K562 (cell line): ENCODE measurements at regions not wholly inside any gene's neighbourhood (a gene's known extent, or its start where the extent isn't known, plus 50 kb on each side); places are given as distances from the start of the nearest gene placed in this dataset.

Experiments
- ATAC-seq: fragments of 200-7000 bp; cut with Tn5 transposase; 3 replicates; pipeline ENCODE4 v1.9.1; 2020; ENCODE audit warnings: moderate library complexity
- BruUV-seq: library from RNA; stranded (reverse); fragments of 400-500 nt; replicated peaks from 2 replicates; lab custom pipeline; 2021; lab: Mats Ljungman, UMichigan
- CTCF ChIA-PET: fragments of 300-600 bp; formaldehyde crosslinking; extraction: SDS; loops from one replicate; lab custom pipeline; 2021; ENCODE audit warnings: low intra/inter-chr PET ratio; lab: Yijun Ruan, JAX
- POLR2A ChIA-PET: fragments of 300-600, 350-650 bp; sonication (Branson Sonifier 250); formaldehyde crosslinking; extraction: SDS; loops from one replicate; lab custom pipeline; 2021; ENCODE audit warnings: antibody characterized with exemption, inconsistent platforms; lab: Yijun Ruan, JAX
- DNase-seq, 4 experiments: peaks; one replicate each; pipeline versions ENCODE4 v3.0.0 to v3.0.0-alpha.2; 2011 to 2018; ENCODE audit warnings: low spot score in 3 of 4, mixed read lengths in 3 of 4; ENCODE audit errors: extremely low read depth in 1 of 4
- FAIRE-seq: peaks from 2 replicates; lab custom pipeline; 2011; peaks lifted over from hg19 to GRCh38; lab: Jason Lieb, UNC
- H2AFZ ChIP-seq: 2 replicates; pipeline ENCODE4 v1.6.0; 2011; ENCODE audit warnings: low read depth, low read length, control low read depth, inconsistent platforms
- H3K27ac ChIP-seq: fragments of 200-600 bp; 3 replicates; pipeline ENCODE4 v1.8.0; 2011; ENCODE audit warnings: low read depth, mild to moderate bottlenecking, control low read depth, inconsistent platforms, low read length, moderate library complexity, mixed read lengths; ENCODE audit errors: extremely low read depth
- H3K27me3 ChIP-seq, 2 experiments: fragments of 300-600 bp in 1 of 2; 2 replicates in 1 of 2; 3 replicates in 1 of 2; pipeline versions ENCODE4 v1.6.0 to v1.8.0; 2011; ENCODE audit warnings: inconsistent platforms in 2 of 2, low read length in 2 of 2, mild to moderate bottlenecking in 1 of 2, mixed read lengths in 1 of 2, moderate library complexity in 1 of 2; ENCODE audit not compliant: control insufficient read depth in 2 of 2, insufficient read depth in 2 of 2
- H3K36me3 ChIP-seq: fragments of 300-600 bp; 3 replicates; pipeline ENCODE4 v1.8.0; 2011; ENCODE audit warnings: mild to moderate bottlenecking, low read length, inconsistent platforms; ENCODE audit not compliant: control insufficient read depth, insufficient read depth
- H3K4me1 ChIP-seq, 2 experiments: fragments of 200-600 bp in 1 of 2; replicated peaks in 1 of 2; 2 replicates in 1 of 2; 3 replicates in 1 of 2; pipeline versions ENCODE4 v1.5.1 to v1.8.0; 2011; ENCODE audit warnings: inconsistent platforms in 2 of 2, low read length in 2 of 2, mild to moderate bottlenecking in 1 of 2, mixed read lengths in 1 of 2, moderate library complexity in 1 of 2; ENCODE audit not compliant: control insufficient read depth in 2 of 2, insufficient read depth in 2 of 2
- H3K4me2 ChIP-seq: 2 replicates; pipeline ENCODE4 v1.6.1; 2011; ENCODE audit warnings: low read length, control low read depth, inconsistent platforms, mixed read lengths; ENCODE audit not compliant: insufficient read depth
- H3K4me3 ChIP-seq: fragments of 200-600 bp; sonication (generic), shearing (Covaris generic); 2 replicates; pipeline ENCODE4 v1.5.1; 2016; ENCODE audit warnings: control low read depth, inconsistent platforms
- H3K79me2 ChIP-seq: fragments of 200-600 bp; 3 replicates; pipeline ENCODE4 v1.8.0; 2011; ENCODE audit warnings: low read length, inconsistent platforms; ENCODE audit not compliant: control insufficient read depth, insufficient read depth
- H3K9ac ChIP-seq, 2 experiments: 2 replicates each; pipeline versions ENCODE4 v1.6.0 to v1.6.1; 2011; ENCODE audit warnings: low read depth in 2 of 2, low read length in 2 of 2, control low read depth in 1 of 2, inconsistent platforms in 1 of 2, mild to moderate bottlenecking in 1 of 2, mixed read lengths in 1 of 2; ENCODE audit not compliant: insufficient read depth in 1 of 2
- H3K9me1 ChIP-seq: one replicate; pipeline ENCODE4 v1.6.0; 2011; ENCODE audit warnings: inconsistent platforms, mild to moderate bottlenecking, low read length, moderate library complexity; ENCODE audit not compliant: control insufficient read depth, insufficient read depth
- H3K9me3 ChIP-seq: replicated peaks from 2 replicates; pipeline ENCODE4 v1.5.1; 2011; ENCODE audit warnings: low read depth, low read length, inconsistent platforms; ENCODE audit not compliant: control insufficient read depth, insufficient read depth
- H4K20me1 ChIP-seq: replicated peaks from 2 replicates; pipeline ENCODE4 v1.6.1; 2011; ENCODE audit warnings: low read length, inconsistent platforms, mixed read lengths; ENCODE audit not compliant: control insufficient read depth, insufficient read depth
- CREB3L1 ChIP-seq: fragments of 450-650 bp; IDR thresholded peaks from 2 replicates; pipeline ENCODE4 v1.6.1; 2014; ENCODE audit warnings: low read depth, mild to moderate bottlenecking, moderate library complexity, borderline replicate concordance
- ELK3 ChIP-seq: fragments of 450-650 bp; formaldehyde crosslinking; IDR thresholded peaks from 2 replicates; pipeline ENCODE4 v1.4.0; 2020; ENCODE audit warnings: mild to moderate bottlenecking
- FOXM1 ChIP-seq, 2 experiments: fragments of 450-650 bp in 1 of 2; sonication (generic) in 1 of 2; formaldehyde crosslinking in 1 of 2; IDR thresholded peaks; 2 replicates each; pipeline versions ENCODE4 v1.6.1 to v1.9.0; 2017 to 2022; ENCODE audit warnings: low read depth in 2 of 2, mild to moderate bottlenecking in 2 of 2, missing genetic modification reagents in 1 of 2, moderate library complexity in 1 of 2
- HMG20A ChIP-seq: fragments of 450-650 bp; formaldehyde crosslinking; conservative IDR thresholded peaks from 2 replicates; pipeline ENCODE4 v1.4.0; 2020; ENCODE audit warnings: mild to moderate bottlenecking, mixed read lengths
- KDM2B ChIP-seq: fragments of 250-450 bp; sonication (Bioruptor Pico); IDR thresholded peaks from 2 replicates; pipeline ENCODE4 v1.8.0; 2021; ENCODE audit warnings: mild to moderate bottlenecking, moderate library complexity
- MAFF ChIP-seq: IDR thresholded peaks from 2 replicates; pipeline ENCODE4 v1.6.1; 2012; ENCODE audit warnings: low read length, improper control_type of control experiment
- NR2C2 ChIP-seq, 2 experiments: fragments of 200-800 bp in 1 of 2; sonication (Bioruptor generic) in 1 of 2; sonication (generic) in 1 of 2; formaldehyde crosslinking in 1 of 2; IDR thresholded peaks; 2 replicates each; pipeline versions ENCODE4 v1.6.1 to v1.8.0; 2016 to 2022; ENCODE audit warnings: mild to moderate bottlenecking in 1 of 2, missing compliant biosample characterization in 1 of 2, missing genetic modification characterization in 1 of 2, missing genetic modification reagents in 1 of 2
- SMARCA5 ChIP-seq: fragments of 450-650 bp; IDR thresholded peaks from 2 replicates; pipeline ENCODE4 v1.6.1; 2016
- STAT5B ChIP-seq: fragments of 250-450 bp; sonication (Bioruptor Pico); IDR thresholded peaks from 2 replicates; pipeline ENCODE4 v1.8.0; 2021; ENCODE audit warnings: mild to moderate bottlenecking, inconsistent platforms
- VEZF1 ChIP-seq: fragments of 200-800 bp; sonication (Bioruptor generic); IDR thresholded peaks from 2 replicates; pipeline ENCODE4 v1.6.1; 2017; ENCODE audit warnings: missing genetic modification characterization, missing compliant biosample characterization
- ZBTB8A ChIP-seq: fragments of 450-650 bp; IDR thresholded peaks from 2 replicates; pipeline ENCODE4 v1.6.1; 2018; ENCODE audit warnings: mild to moderate bottlenecking, moderate library complexity; ENCODE audit not compliant: partially characterized antibody
- ZNF436 ChIP-seq: fragments of 250-450, 450-650 bp; sonication (Bioruptor Pico); formaldehyde crosslinking; IDR thresholded peaks from 2 replicates; pipeline ENCODE4 v1.7.0; 2020; ENCODE audit warnings: mild to moderate bottlenecking
- ZNF586 ChIP-seq: fragments of 450-650 bp; formaldehyde crosslinking; conservative IDR thresholded peaks from 2 replicates; pipeline ENCODE4 v1.4.0; 2020; ENCODE audit warnings: mild to moderate bottlenecking, moderate library complexity
- ZNF609 ChIP-seq: sonication (generic); formaldehyde crosslinking; IDR thresholded peaks from 2 replicates; pipeline ENCODE4 v1.8.1; 2023; ENCODE audit warnings: missing genetic modification reagents, mild to moderate bottlenecking, borderline replicate concordance
- WGBS: fragments of 100-300 bp; shearing (Covaris generic); methylation state at CpG from one replicate; pipeline ENCODE4 v1.1.6; 2016; ENCODE audit warnings: low coverage, mixed read lengths; ENCODE audit not compliant: insufficient coverage; ENCODE audit errors: missing lambda C conversion rate; 5-methylcytosine and 5-hydroxymethylcytosine counted together
- in situ Hi-C: fragments of 300-500 bp; cut with MboI; formaldehyde crosslinking; loops from 4 replicates; pipeline ENCODE4 v1.15.0; 2018; ENCODE audit warnings: inconsistent platforms, mixed read lengths
- intact Hi-C: fragments of 100-400 bp; cut with micrococcal nuclease; formaldehyde crosslinking; loops from 2 replicates; pipeline ENCODE4 v1.14.2; 2022

- no TSS peak for BruUV-seq
- intact Hi-C loops, result no loop called here
- no peak for FAIRE-seq
- TF ChIP-seq MAFF (no peak), KDM2B (CRISPR knock-in tag) (no peak), SMARCA5 (no peak), HMG20A (no peak), ELK3 (no peak), CREB3L1 (no peak), ZNF586 (no peak), VEZF1 (CRISPR knock-in tag) (no peak), STAT5B (CRISPR knock-in tag) (no peak), ZNF609 (CRISPR knock-in tag) (no peak), NR2C2 (CRISPR knock-in tag; IDR thresholded peaks at IDR 0.05) (no peak), NR2C2 (tag; IDR thresholded peaks at IDR 0.05) (no peak), ZBTB8A (no peak), ZNF436 (no peak), FOXM1 (IDR thresholded peaks at IDR 0.05; ENCODE audit: low read depth) (no peak), FOXM1 (CRISPR knock-in tag; IDR thresholded peaks at IDR 0.05; ENCODE audit: low read depth) (no peak)
These were observed 69.0 kb downstream of the KIF2B start for GRCh38 chr17:53891726-53892125.

More at GRCh38 chr17:53891726-53892125, 69.0 kb downstream of the KIF2B start:
- Histone ChIP-seq H3K27ac (no peak overlapping the region), H3K79me2 (no peaks in the 10 kb centered on the region), H3K27me3 (no peaks in the 10 kb centered on the region), H3K4me3 (no peak overlapping the region), H3K9ac (no peak overlapping the region), H3K4me1 (no peaks in the 10 kb centered on the region), H2AFZ (no peak overlapping the region), H3K9me1 (no peaks in the 10 kb centered on the region), H3K4me2 (no peak overlapping the region), H4K20me1 (no peaks in the 10 kb centered on the region), H3K36me3 (no peaks in the 10 kb centered on the region), H3K9me3 (no peaks in the 10 kb centered on the region)
- ChIA-PET POLR2A (no interaction called here), CTCF (no interaction called here)
- in situ Hi-C loops, result no loop called here
- WGBS, result 6% methylated on average over 4 of the region's 4 CpGs
- no peak for ATAC-seq
- no peak for DNase-seq
